Middle frontal gyrus (tissue), 1 donor: ENCODE measurements at regions not wholly inside any gene's neighbourhood (a gene's known extent, or its start where the extent isn't known, plus 50 kb on each side); places are given as distances from the start of the nearest gene placed in this dataset.
"Not testable (repeated sequence)": the region's sequence is repeated elsewhere in the genome, so short reads cannot be mapped to it uniquely, and the experiment has no call there.

Source experiments
- DNase-seq: peaks from one replicate; pipeline ENCODE4 v3.0.0-alpha.2; 2015; ENCODE audit warnings: low spot score; ENCODE audit errors: extremely low spot score

- no peak for DNase-seq
Measured at GRCh38 chr10:35813219-35813618, 171.1 kb upstream of the FZD8 start.

- no peak for DNase-seq
Measured at GRCh38 chr10:35808344-35808743, 166.2 kb upstream of the FZD8 start.

- no peak for DNase-seq
Measured at GRCh38 chr10:35803046-35803445, 160.9 kb upstream of the FZD8 start.

GRCh38 chr10:35797187-35797586 lies 155.1 kb upstream of the FZD8 start:
- DNase-seq = no peak

- DNase-seq = no peak
Measured at GRCh38 chr10:35795131-35795824, 153.2 kb upstream of the FZD8 start.

- DNase-seq = no peak
Measured at GRCh38 chr10:35794703-35795102, 152.6 kb upstream of the FZD8 start.

- no peak for DNase-seq
Measured at GRCh38 chr10:35792291-35792690, 150.2 kb upstream of the FZD8 start.

GRCh38 chr10:35789996-35790395 lies 147.9 kb upstream of the FZD8 start:
- DNase-seq = no peak

GRCh38 chr10:35784751-35785150 lies 142.7 kb upstream of the FZD8 start:
- no peak for DNase-seq

GRCh38 chr10:35783305-35783838 lies 141.3 kb upstream of the FZD8 start:
- no peak for DNase-seq

GRCh38 chr10:35781643-35782035 lies 139.5 kb upstream of the FZD8 start:
- DNase-seq = no peak

- no peak for DNase-seq
Measured at GRCh38 chr10:35780970-35781642, 139.0 kb upstream of the FZD8 start.

- DNase-seq = no peak
Measured at GRCh38 chr10:35778306-35778705, 136.2 kb upstream of the FZD8 start.

GRCh38 chr10:35776557-35776956 lies 134.5 kb upstream of the FZD8 start:
- DNase-seq = not testable (repeated sequence)

GRCh38 chr10:35774109-35774508 lies 132.0 kb upstream of the FZD8 start:
- DNase-seq = no peak

GRCh38 chr10:35770817-35771355 lies 128.8 kb upstream of the FZD8 start:
- DNase-seq = no peak

- DNase-seq = no peak
Measured at GRCh38 chr10:35769795-35770194, 127.7 kb upstream of the FZD8 start.

GRCh38 chr10:35768731-35769130 lies 126.6 kb upstream of the FZD8 start:
- no peak for DNase-seq

GRCh38 chr10:35768011-35768410 lies 125.9 kb upstream of the FZD8 start:
- no peak for DNase-seq

GRCh38 chr10:35765996-35766395 lies 123.9 kb upstream of the FZD8 start:
- no peak for DNase-seq

- DNase-seq = no peak
Measured at GRCh38 chr10:35765066-35765527, 123.0 kb upstream of the FZD8 start.

- DNase-seq = no peak
Measured at GRCh38 chr10:35762311-35763030, 120.4 kb upstream of the FZD8 start.
